HG02571 (cell line): ENCODE measurements at regions not wholly inside any gene's neighbourhood (a gene's known extent, or its start where the extent isn't known, plus 50 kb on each side); places are given as distances from the start of the nearest gene placed in this dataset.
"Not testable (repeated sequence)": the region's sequence is repeated elsewhere in the genome, so short reads cannot be mapped to it uniquely, and the experiment has no call there.

Experiments
- ATAC-seq: cut with Tn5 transposase; IDR thresholded peaks from one replicate; pipeline ENCODE4 v1.9.1; 2021; ENCODE audit warnings: mild to moderate bottlenecking, moderate library complexity; ENCODE audit not compliant: unreplicated experiment

- ATAC-seq, result no peak
Observed at GRCh38 chr7:138249975-138250374, 173.7 kb downstream of the AKR1D1 start.

DNA sequence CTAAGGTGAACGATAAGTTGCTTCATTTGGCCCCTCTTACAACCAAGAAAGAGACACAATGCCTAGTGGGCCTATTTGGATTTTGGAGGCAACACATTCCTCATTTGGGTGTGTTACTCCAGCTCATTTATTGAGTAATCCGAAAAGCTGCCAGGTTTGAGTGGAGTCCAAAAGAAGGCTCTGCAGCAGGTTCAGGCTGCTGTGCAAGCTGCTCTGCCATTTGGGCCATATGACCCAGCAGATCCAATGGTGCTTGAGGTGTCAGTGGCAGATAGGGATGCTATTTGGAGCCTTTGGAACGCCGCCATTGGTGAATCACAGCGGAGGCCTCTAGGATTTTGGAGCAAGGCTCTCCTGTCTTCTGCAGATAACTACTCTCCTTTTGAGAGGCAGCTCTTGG is 176.4 kb downstream of the AKR1D1 start:
- ATAC-seq, result not testable (repeated sequence)

- no peak for ATAC-seq
Observed at GRCh38 chr7:138254444-138254843, 178.2 kb downstream of the AKR1D1 start.

DNA sequence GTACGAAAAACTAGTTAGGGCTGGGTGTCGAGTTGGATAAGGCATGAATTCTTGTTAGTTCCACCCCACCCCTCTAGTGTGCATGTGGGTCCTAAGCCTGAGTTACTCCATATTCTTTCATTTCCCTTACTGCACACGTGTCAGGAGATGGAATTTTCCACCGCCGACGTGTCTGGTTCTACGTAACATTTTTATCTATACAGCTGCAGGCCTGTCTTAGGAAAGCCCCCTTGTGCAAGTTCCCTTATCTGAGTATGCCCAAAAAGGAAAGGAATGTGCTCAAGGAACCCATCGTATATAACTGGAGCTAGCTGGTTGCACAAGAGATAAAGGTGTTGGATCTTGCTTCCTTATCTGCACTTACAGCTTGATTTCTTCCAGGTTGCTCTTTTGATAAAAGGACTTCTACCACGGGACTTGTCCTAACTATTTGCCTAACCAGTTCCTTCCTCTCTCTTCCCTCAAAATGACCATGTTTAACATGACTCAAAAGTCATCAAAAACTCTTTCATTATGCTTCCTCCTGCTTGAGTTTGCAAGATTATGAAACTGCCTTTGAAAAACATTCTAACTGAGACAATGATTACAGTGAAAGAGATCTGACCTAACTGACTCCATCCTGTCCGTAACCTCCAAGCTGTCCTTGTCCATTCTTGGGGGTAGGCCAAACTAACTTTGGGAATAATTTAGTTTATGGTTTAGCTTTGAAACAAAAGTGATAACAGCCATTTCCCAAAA is 181.4 kb downstream of the AKR1D1 start:
- no peak for ATAC-seq

- ATAC-seq, result no peak
Observed at GRCh38 chr7:138258197-138258559, 181.9 kb downstream of the AKR1D1 start.

GRCh38 chr7:138259675-138260074 is 183.4 kb downstream of the AKR1D1 start:
- ATAC-seq, result no peak

DNA sequence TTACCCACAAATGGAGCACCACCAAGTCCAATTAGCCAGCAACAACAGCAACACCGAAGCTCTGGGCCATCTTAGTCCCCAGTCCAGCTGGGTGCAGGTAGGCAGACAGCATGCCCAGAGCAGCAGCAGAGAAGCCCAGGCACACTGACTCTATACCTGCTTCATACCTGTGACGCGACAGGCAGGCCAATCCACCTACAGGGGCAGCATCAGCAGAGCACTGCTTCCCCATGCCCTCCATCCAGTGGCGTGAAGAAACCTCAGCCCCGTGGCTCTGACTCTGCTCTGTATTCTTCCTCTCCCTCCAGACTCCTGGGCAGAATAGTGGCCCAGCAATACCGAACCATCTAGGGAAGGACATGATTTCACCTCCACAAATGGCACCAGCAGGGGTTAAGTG is 191.7 kb downstream of the AKR1D1 start:
- ATAC-seq, result no peak

DNA sequence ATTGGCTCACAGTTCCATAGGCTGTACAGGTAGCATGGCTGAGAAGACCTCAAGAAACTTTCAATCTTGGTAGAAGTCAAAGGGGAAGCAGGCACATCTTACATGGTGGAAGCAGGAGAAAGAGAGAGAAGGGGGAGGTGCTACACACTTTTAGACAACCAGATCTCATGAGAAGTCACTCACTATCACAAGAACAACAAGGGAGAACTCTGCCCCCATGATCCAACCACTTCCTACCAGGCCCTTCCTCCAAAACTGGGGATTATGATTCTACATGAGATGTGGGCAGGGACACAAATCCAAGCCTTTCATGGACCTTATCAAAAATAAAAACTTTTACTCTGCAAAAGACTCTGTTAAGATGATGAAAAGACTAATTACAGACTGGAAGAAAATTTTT is 183.2 kb upstream of the TRIM24 start:
- no peak for ATAC-seq

- ATAC-seq, result no peak
Observed at GRCh38 chr7:138278601-138279000, 181.5 kb upstream of the TRIM24 start.

- ATAC-seq, result no peak
Observed at GRCh38 chr7:138282997-138283396, 177.1 kb upstream of the TRIM24 start.

DNA sequence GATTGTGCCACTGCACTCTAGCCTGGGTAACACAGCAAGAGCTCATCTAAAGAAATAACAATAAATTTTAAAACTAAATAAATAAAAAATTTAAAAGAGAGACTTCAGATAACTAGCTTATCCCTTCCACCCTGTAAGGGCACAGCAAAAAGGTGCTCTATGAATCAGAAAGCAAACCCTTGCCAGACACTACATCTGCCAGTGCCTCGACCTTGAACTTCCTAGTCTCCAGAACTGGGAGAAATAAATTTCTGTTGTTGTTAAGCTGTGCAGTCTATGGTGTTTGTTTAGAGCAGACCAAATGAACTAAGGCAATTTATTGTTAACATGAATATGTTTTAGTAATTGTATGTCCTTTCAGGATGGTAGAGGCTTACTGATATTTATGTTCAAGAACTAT is 174.9 kb upstream of the TRIM24 start:
- ATAC-seq, result no peak

- no peak for ATAC-seq
Observed at GRCh38 chr7:138286846-138287245, 173.2 kb upstream of the TRIM24 start.

- no peak for ATAC-seq
Observed at GRCh38 chr7:138287549-138287948, 172.5 kb upstream of the TRIM24 start.

DNA sequence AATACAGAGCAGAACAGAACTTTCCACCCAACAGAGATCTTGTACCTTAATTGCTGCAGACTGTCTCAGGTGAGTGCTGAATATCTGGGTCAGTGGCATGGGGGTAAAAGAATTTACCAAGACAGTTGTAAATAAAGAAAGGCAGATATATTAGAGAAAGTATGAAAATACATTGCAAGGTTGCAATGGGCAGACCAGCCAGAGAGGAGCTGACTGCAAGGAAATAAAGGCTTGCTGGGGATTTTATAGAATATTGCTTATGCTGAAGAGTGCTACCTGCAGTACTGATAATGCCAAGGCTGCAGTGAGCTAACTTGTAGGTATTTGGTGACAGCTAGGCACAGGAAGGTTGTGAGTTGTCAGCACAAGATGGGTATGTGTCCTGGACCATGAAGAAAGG is 171.0 kb upstream of the TRIM24 start:
- no peak for ATAC-seq

DNA sequence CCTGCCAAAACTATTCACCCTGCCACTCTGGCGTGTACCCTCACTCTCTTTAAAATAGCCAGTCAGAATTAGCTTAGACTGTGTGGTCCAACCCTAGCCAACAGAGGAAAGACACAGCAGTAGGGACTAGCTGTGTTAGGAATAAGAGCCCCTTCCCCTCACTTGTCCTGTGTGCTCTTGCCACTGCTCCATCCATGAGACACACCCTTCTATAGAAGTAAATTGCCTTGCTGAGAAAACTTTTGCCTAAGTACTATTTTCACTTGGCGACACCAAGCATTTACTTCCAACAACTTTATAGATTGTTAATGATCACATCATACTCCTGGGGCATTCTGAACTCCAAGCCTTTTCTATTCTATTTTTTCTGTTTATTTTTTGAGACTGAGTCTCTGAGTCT is 170.2 kb upstream of the TRIM24 start:
- no peak for ATAC-seq

DNA sequence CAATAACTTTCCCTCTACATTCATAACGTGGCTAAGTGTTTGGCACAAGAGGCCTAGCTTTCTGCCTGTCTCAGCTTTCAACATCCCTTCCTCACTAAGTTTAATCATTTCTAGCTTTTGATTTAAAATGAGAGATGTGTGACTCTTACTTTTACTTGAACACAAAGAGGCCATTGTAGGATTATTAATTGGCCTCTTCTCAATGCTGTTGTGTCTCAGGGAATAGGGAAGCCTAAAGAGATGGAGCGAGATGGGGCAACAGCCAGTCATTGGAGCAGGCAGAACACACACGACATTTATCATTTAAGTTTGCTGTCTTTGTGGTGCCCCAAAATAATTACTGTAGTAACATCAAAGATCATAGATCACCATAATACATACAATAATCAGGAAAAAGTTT is 167.1 kb upstream of the TRIM24 start:
- ATAC-seq, result no peak

GRCh38 chr7:138295049-138295637 is 164.9 kb upstream of the TRIM24 start:
- no peak for ATAC-seq

GRCh38 chr7:138297526-138297925 is 162.5 kb upstream of the TRIM24 start:
- ATAC-seq, result no peak

DNA sequence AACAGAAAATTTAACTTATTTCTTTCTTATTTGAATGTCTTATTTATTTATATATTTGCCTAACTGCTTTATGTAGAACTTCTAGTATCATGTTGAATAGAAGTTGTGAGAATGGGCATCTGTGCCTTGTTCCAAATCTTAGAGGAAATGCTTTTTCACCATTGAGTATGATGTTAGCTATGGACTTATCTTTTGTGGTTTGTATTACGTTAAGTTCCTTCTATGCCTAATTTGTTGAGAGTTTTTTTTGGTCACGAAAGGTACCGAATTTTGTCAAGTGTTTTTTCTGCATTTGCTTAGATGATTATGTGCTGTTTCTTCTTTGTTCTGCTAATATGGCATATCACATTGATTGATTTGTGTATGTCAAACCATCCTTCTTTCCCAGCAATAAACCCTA is 161.0 kb upstream of the TRIM24 start:
- ATAC-seq, result no peak

DNA sequence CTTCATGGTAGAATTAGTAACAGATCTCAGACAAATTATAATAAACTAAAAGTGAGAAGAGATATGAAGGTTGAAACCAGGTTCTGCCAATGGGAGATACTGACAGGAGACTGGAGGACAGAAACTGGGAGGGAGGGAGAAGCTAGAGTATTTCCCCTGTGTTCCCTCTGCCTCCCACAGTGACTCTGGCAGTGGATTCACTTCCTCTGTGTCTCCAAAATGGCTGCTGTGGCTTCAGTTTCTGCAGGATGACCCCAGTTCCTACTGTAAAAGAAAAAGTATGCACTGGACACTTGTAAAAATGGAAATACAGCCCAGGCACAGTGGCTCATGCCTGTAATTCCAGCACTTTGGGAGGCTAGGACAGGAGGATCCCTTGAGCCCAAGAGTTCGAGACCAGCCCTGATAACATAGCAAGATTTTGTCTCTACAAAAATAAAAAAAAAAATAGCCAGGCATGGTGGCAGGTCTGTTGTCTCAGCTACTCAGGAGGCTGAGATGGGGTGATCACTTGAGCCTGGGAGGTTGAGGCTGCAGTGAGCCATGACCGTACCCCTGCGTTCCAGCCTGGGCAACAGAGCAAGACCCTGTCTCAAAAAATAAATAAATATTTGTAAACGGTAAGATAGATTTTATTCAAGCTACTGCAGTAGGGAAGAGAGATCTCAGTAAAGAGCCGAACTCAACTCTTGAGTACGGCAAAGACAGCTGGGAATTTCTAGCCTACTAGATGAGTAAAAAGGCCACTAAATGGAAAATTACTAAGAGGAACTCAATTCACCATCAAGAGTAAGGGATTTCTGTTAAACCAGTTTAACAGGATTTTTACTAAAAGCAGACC is 156.6 kb upstream of the TRIM24 start:
- ATAC-seq, result no peak

DNA sequence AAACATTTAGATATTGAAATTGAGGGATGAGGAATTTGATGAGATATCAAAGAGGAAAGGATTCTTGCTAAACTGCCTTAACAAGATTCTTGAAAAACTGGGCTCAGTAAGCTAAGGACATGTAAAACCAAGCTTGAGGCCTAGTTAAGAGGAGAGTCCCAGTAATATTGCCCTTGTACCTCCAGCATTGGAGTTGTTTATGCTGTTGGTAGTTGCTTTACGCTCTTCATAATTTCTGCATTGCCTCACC is 156.1 kb upstream of the TRIM24 start:
- ATAC-seq, result no peak

GRCh38 chr7:138307633-138308032 is 152.4 kb upstream of the TRIM24 start:
- ATAC-seq, result no peak
